Gastrocnemius medialis (tissue), 4 donors: ENCODE measurements at regions not wholly inside any gene's neighbourhood (a gene's known extent, or its start where the extent isn't known, plus 50 kb on each side); places are given as distances from the start of the nearest gene placed in this dataset.

ENCODE experiments used
- ATAC-seq, 2 donors: fragments of 150-250 bp; one replicate each; pipeline ENCODE4 v1.9.1; 2016
- DNase-seq, 2 donors: peaks; one replicate each; pipeline ENCODE4 v3.0.0-alpha.2; 2019
- H3K27ac ChIP-seq, 4 donors: fragments of 200-600 bp; sonication (generic); 1 replicate in 1 of 4; 2 replicates in 3 of 4; pipeline ENCODE4 v1.5.1; 2016 to 2018; ENCODE audit warnings: mild to moderate bottlenecking in 2 of 4, moderate library complexity in 1 of 4
- H3K27me3 ChIP-seq, 3 donors: fragments of 200-600 bp; sonication (generic) in 2 of 3; 1 replicate in 1 of 3; 2 replicates in 2 of 3; pipeline versions ENCODE4 v1.5.1 to v1.6.0; 2016 to 2019; ENCODE audit warnings: mild to moderate bottlenecking in 1 of 3, moderate library complexity in 1 of 3
- H3K36me3 ChIP-seq, 2 donors: fragments of 200-600 bp; sonication (generic) in 1 of 2; one replicate each; pipeline ENCODE4 v1.5.1; 2017 to 2018
- H3K4me1 ChIP-seq, 2 donors: fragments of 200-600 bp; sonication (generic) in 1 of 2; one replicate each; pipeline ENCODE4 v1.5.1; 2016 to 2017; ENCODE audit warnings: mild to moderate bottlenecking in 2 of 2
- H3K4me3 ChIP-seq, 4 donors: fragments of 200-600 bp; sonication (generic) in 3 of 4; 1 replicate in 1 of 4; 2 replicates in 3 of 4; pipeline ENCODE4 v1.5.1; 2016 to 2019; ENCODE audit warnings: mild to moderate bottlenecking in 2 of 4
- H3K9me3 ChIP-seq, 3 donors: fragments of 200-600 bp; sonication (generic) in 2 of 3; 1 replicate in 1 of 3; 2 replicates in 2 of 3; pipeline ENCODE4 v1.5.1; 2016 to 2019
- POLR2A ChIP-seq, 2 donors: fragments of 450-650 bp; IDR thresholded peaks; one replicate each; pipeline ENCODE4 v1.6.1; 2017; ENCODE audit warnings: antibody characterized with exemption in 2 of 2, mild to moderate bottlenecking in 2 of 2, moderate library complexity in 2 of 2
- in situ Hi-C, 4 donors: fragments of 200-750 bp; cut with MboI; loops; one replicate each; pipeline versions ENCODE4 v1.15.0 to v1.8.0; 2017; ENCODE audit warnings: low sequenced_read_pairs in 4 of 4
- intact Hi-C: fragments of 100-400 bp; cut with DNase I; formaldehyde crosslinking; loops from one replicate; pipeline ENCODE4 v1.15.1; 2023; ENCODE audit warnings: low total_unique reads
- TF ChIP-seq, protein P1 (sequence below), 5 experiments: fragments of 450-650 bp in 3 of 5; fragments of 200-600 bp in 2 of 5; sonication (generic) in 2 of 5; IDR thresholded peaks in 4 of 5; conservative IDR thresholded peaks in 1 of 5; 1 replicate in 4 of 5; 2 replicates in 1 of 5; pipeline ENCODE4 v1.5.1; 2016 to 2019; ENCODE audit warnings: antibody characterized with exemption in 5 of 5, mild to moderate bottlenecking in 3 of 5, moderate library complexity in 3 of 5

DNA sequence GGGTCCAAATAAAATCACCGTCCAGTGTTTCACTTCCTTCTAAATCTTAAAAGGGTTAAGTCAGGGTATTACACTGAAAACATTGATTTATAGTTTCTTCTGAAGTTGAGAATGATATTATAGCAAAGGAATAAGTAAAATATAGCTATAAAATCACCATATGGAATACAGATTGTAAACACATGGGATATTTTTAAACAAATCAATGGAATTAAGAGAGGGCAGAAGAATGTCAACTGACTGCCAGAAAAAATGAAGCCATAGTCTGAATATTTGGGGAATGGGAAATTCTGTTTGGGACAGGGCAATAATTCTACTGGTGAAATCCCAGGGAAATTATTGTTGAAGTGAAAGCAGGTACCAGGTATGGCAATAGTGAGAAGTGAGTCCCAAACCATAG is 664.6 kb downstream of the NCAM2 start:
- intact Hi-C loops (no loop called here), in situ Hi-C loops (no loop called here)
- no peak for DNase-seq
- H3K4me1 ChIP-seq = no peaks in the 10 kb centered on the region
- no peak overlapping the region for H3K27ac ChIP-seq
- no peaks in the 10 kb centered on the region for H3K36me3 ChIP-seq
- H3K4me3 ChIP-seq = no peak overlapping the region
- no peaks in the 10 kb centered on the region for H3K27me3 ChIP-seq
- H3K9me3 ChIP-seq = no peaks in the 10 kb centered on the region
- no peak for ATAC-seq
- TF ChIP-seq, protein P1, sequence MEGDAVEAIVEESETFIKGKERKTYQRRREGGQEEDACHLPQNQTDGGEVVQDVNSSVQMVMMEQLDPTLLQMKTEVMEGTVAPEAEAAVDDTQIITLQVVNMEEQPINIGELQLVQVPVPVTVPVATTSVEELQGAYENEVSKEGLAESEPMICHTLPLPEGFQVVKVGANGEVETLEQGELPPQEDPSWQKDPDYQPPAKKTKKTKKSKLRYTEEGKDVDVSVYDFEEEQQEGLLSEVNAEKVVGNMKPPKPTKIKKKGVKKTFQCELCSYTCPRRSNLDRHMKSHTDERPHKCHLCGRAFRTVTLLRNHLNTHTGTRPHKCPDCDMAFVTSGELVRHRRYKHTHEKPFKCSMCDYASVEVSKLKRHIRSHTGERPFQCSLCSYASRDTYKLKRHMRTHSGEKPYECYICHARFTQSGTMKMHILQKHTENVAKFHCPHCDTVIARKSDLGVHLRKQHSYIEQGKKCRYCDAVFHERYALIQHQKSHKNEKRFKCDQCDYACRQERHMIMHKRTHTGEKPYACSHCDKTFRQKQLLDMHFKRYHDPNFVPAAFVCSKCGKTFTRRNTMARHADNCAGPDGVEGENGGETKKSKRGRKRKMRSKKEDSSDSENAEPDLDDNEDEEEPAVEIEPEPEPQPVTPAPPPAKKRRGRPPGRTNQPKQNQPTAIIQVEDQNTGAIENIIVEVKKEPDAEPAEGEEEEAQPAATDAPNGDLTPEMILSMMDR (IDR thresholded peaks at IDR 0.05 in 4 of 5, conservative IDR thresholded peaks at IDR 0.05 in 1 of 5) = no peak
- TF ChIP-seq POLR2A (IDR thresholded peaks at IDR 0.05) = no peak

DNA sequence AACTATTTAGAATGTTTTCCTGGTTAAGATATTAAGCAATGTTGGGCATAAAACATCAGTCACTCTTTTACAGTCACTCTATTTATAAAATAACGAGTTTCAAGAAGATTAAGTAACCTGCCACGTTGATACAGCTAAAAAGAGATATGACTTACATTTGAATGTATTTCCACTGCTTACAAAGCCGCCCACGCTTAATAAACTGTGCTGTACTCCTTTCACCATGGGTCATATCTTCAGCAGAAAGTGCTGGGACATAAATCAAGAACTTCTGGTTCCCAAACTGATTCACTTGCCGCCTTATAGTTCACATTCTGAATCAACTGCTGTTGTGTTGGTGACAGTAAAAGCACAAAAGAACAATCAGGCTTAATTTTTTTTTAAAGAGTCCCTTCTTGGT is 666.7 kb downstream of the NCAM2 start:
- H3K27ac ChIP-seq = no peak overlapping the region
- in situ Hi-C loops (no loop called here), intact Hi-C loops (no loop called here)
- H3K9me3 ChIP-seq = no peaks in the 10 kb centered on the region
- no peak for DNase-seq
- H3K4me1 ChIP-seq = no peaks in the 10 kb centered on the region
- H3K4me3 ChIP-seq = no peak overlapping the region
- no peaks in the 10 kb centered on the region for H3K27me3 ChIP-seq
- no peak for ATAC-seq
- H3K36me3 ChIP-seq = no peaks in the 10 kb centered on the region
- no peak for TF ChIP-seq POLR2A (IDR thresholded peaks at IDR 0.05)
- TF ChIP-seq, protein P1 (IDR thresholded peaks at IDR 0.05 in 4 of 5, conservative IDR thresholded peaks at IDR 0.05 in 1 of 5) = no peak

DNA sequence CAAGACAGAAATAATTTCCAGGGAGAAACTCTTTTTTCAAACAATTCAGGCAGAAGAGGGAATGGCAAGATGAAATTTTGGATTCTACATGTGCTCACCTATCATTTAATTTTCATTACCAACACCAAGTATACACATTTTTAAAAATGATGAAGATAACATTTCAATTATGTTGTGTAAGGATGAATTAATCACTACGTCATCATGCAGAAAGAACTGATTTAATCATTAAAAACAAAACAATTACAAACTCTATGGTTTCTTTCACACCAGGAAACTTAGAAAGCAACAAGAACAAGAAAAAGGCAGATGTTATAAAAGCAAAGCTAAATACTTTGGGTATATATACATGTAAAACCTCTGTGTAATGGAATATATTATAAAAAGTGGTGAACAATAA is 668.5 kb downstream of the NCAM2 start:
- no peaks in the 10 kb centered on the region for H3K27me3 ChIP-seq
- H3K27ac ChIP-seq = no peak overlapping the region
- H3K9me3 ChIP-seq = no peaks in the 10 kb centered on the region
- DNase-seq = no peak
- intact Hi-C loops = no loop called here
- in situ Hi-C loops = no loop called here
- H3K4me1 ChIP-seq = no peaks in the 10 kb centered on the region
- no peak for ATAC-seq
- no peaks in the 10 kb centered on the region for H3K36me3 ChIP-seq
- H3K4me3 ChIP-seq = no peak overlapping the region
- TF ChIP-seq, protein P1 (IDR thresholded peaks at IDR 0.05 in 4 of 5, conservative IDR thresholded peaks at IDR 0.05 in 1 of 5) = no peak
- TF ChIP-seq POLR2A (IDR thresholded peaks at IDR 0.05) = no peak

DNA sequence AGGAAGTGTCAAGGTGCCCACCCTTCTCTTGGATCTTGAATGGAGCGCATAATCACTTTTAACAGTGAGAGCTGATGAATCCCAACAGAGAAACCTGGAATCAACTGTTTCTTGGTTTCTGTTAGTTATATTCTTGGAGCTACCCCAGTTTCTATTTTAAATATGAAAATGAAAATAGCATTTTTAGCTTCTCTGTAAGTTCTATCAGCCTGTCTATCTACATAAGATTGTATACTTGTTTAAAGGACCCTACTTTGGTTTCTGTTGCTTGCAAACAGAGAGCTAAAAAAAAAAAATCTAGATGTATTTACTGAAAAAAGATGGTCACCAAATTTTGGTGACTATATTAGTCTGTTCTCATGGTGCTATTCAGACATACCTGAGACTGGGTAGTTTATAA is 670.0 kb downstream of the NCAM2 start:
- no peak for DNase-seq
- H3K4me1 ChIP-seq = no peaks in the 10 kb centered on the region

DNA sequence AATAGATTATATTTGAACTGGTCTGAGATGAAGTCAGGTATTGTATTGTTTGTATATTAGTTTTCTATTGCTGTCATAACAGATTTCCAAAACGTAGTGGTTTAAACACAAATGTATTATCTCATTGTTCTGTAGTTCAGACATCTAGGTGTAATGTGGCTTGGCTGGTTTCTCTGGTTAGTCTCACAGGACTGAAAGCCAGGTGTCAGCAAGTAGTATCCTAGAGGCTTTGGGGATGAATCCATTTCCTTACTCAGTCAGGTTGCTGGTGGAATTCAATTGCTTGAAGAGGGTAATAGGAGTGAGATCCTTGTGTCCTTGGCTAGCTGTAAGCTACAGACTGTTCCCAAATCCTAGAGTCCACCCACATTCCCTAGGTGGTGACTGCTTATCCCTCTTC is 675.8 kb downstream of the NCAM2 start:
- in situ Hi-C loops (no loop called here), intact Hi-C loops (no loop called here)
- DNase-seq (no peak), ATAC-seq (no peak)
- Histone ChIP-seq H3K27me3 (no peaks in the 10 kb centered on the region), H3K27ac (no peak overlapping the region), H3K36me3 (no peaks in the 10 kb centered on the region), H3K4me3 (no peak overlapping the region), H3K9me3 (no peaks in the 10 kb centered on the region), H3K4me1 (no peaks in the 10 kb centered on the region)
- TF ChIP-seq, protein P1 (IDR thresholded peaks at IDR 0.05 in 4 of 5, conservative IDR thresholded peaks at IDR 0.05 in 1 of 5) = no peak
- TF ChIP-seq POLR2A (IDR thresholded peaks at IDR 0.05) = no peak

More for the DNA sequence above, 670.0 kb downstream of the NCAM2 start:
- no peaks in the 10 kb centered on the region for H3K27me3 ChIP-seq
- H3K9me3 ChIP-seq = no peaks in the 10 kb centered on the region
- no peak for ATAC-seq
- intact Hi-C loops (no loop called here), in situ Hi-C loops (no loop called here)
- no peak overlapping the region for H3K27ac ChIP-seq
- TF ChIP-seq, protein P1 (IDR thresholded peaks at IDR 0.05 in 4 of 5, conservative IDR thresholded peaks at IDR 0.05 in 1 of 5) = no peak
- TF ChIP-seq POLR2A (IDR thresholded peaks at IDR 0.05) = no peak
- no peaks in the 10 kb centered on the region for H3K36me3 ChIP-seq
- no peak overlapping the region for H3K4me3 ChIP-seq
